Gastrocnemius medialis (tissue), 4 donors: ENCODE measurements at regions not wholly inside any gene's neighbourhood (a gene's known extent, or its start where the extent isn't known, plus 50 kb on each side); places are given as distances from the start of the nearest gene placed in this dataset.
"Not testable (repeated sequence)": the region's sequence is repeated elsewhere in the genome, so short reads cannot be mapped to it uniquely, and the experiment has no call there.

ENCODE experiments used
- ATAC-seq, 2 donors: fragments of 150-250 bp; one replicate each; pipeline ENCODE4 v1.9.1; 2016
- DNase-seq, 2 donors: peaks; one replicate each; pipeline ENCODE4 v3.0.0-alpha.2; 2019
- H3K27ac ChIP-seq, 4 donors: fragments of 200-600 bp; sonication (generic); 1 replicate in 1 of 4; 2 replicates in 3 of 4; pipeline ENCODE4 v1.5.1; 2016 to 2018; ENCODE audit warnings: mild to moderate bottlenecking in 2 of 4, moderate library complexity in 1 of 4
- H3K27me3 ChIP-seq, 3 donors: fragments of 200-600 bp; sonication (generic) in 2 of 3; 1 replicate in 1 of 3; 2 replicates in 2 of 3; pipeline versions ENCODE4 v1.5.1 to v1.6.0; 2016 to 2019; ENCODE audit warnings: mild to moderate bottlenecking in 1 of 3, moderate library complexity in 1 of 3
- H3K36me3 ChIP-seq, 2 donors: fragments of 200-600 bp; sonication (generic) in 1 of 2; one replicate each; pipeline ENCODE4 v1.5.1; 2017 to 2018
- H3K4me1 ChIP-seq, 2 donors: fragments of 200-600 bp; sonication (generic) in 1 of 2; one replicate each; pipeline ENCODE4 v1.5.1; 2016 to 2017; ENCODE audit warnings: mild to moderate bottlenecking in 2 of 2
- H3K4me3 ChIP-seq, 4 donors: fragments of 200-600 bp; sonication (generic) in 3 of 4; 1 replicate in 1 of 4; 2 replicates in 3 of 4; pipeline ENCODE4 v1.5.1; 2016 to 2019; ENCODE audit warnings: mild to moderate bottlenecking in 2 of 4
- H3K9me3 ChIP-seq, 3 donors: fragments of 200-600 bp; sonication (generic) in 2 of 3; 1 replicate in 1 of 3; 2 replicates in 2 of 3; pipeline ENCODE4 v1.5.1; 2016 to 2019
- in situ Hi-C, 4 donors: fragments of 200-750 bp; cut with MboI; loops; one replicate each; pipeline versions ENCODE4 v1.15.0 to v1.8.0; 2017; ENCODE audit warnings: low sequenced_read_pairs in 4 of 4
- intact Hi-C: fragments of 100-400 bp; cut with DNase I; formaldehyde crosslinking; loops from one replicate; pipeline ENCODE4 v1.15.1; 2023; ENCODE audit warnings: low total_unique reads

DNA sequence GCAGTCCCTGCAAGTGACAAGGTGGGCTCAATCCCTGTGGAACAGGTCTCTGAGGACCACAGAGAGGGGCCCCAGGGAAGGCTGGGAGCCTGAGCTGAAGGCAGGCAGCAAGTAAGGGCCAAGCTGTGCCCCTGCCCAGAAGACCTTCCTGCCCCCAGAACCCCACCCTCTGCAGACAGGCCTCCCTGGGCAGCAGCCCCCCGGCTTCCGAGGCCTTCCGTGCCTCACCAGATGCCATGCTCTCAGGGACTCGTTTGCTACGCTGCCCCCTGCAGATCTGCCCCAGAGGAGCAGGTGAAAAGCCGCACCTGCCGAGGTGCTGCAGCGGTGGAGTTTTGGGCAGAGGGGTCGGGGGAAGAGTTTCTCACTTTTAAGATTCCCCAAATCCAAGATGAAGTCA lies 125.4 kb upstream of the AKAP13 start:
- H3K27ac ChIP-seq, DNase-seq, H3K27me3 ChIP-seq, H3K9me3 ChIP-seq, in situ Hi-C loops, H3K4me3 ChIP-seq, ATAC-seq, intact Hi-C loops, H3K36me3 ChIP-seq: not testable (repeated sequence)
- peaks cover 8 to 13% of the 10 kb centered on the region in 2 donors for H3K4me1 ChIP-seq

DNA sequence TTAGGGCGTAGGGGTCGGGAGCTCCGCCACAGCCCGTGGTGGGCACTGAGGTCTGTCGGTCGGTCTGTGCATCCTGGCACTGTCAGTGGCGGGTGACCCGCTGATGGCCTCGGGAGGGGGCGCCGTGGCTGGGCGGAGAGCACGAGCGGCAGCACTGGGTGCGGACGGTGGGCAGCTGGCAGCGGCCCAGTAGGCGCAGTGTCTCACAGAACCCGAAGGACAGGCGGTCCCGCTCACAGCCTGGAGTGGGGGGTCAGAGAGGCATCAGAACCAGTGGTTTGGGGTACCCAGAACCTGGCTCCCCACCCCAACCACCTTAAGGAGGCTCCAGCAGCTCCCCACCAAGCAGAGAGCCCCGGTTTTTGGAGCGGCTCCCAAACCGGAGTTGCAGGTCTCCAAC lies 124.9 kb upstream of the AKAP13 start:
- intact Hi-C loops, H3K36me3 ChIP-seq, H3K9me3 ChIP-seq, DNase-seq, H3K27ac ChIP-seq, H3K27me3 ChIP-seq, H3K4me3 ChIP-seq, in situ Hi-C loops, ATAC-seq: not testable (repeated sequence)
- peaks cover 8 to 13% of the 10 kb centered on the region in 2 donors for H3K4me1 ChIP-seq

DNA sequence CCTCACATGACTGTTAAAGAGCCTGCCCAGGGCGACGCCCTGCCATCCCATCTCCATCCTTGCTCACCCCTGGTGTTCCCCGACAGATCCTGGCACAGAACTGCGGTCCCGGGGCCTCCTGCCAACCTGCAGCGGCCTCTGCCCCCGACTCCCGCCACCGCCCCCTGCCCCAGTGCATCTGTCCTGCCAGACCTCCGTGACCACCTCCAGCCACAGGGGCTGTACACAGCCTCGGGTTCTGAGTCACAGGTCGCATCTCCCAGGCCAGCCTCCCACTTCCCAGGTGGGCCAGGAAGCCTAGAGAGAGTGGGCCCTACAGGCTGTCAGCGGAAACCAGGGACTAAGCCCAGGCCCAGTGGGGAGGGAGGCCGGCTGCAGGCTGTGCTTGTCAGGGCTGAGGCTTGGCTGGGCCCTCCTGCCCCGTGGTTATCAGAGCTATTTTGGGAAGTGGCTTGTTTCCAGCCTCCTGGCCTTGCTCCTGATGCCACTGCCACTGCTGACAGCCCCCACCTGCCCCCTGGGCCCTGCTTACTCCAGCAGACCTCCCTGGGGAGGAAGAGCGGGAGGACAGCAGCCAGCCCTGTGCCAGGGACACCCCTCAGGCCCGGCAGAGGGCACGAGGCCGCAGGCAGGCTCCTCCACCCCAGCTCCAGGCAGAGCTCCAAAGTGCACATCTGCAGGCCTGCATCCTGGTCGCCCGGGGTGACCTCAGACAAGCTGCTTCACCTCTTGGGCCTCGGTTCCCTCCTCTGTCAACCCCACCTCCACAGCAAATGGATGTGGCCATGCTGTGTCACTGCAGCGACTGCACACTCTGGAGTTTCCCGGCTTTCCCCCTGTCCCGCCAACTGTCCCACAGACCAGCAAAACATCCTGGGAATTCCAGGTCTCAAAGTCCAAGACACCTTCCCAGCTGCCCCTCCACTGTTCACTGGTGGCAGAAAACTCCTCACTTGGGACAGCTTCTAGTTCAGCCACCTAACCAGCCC lies 124.1 kb upstream of the AKAP13 start:
- peak; percentile 29 to 42 for DNase-seq
- intact Hi-C loops, result not testable (repeated sequence)

DNA sequence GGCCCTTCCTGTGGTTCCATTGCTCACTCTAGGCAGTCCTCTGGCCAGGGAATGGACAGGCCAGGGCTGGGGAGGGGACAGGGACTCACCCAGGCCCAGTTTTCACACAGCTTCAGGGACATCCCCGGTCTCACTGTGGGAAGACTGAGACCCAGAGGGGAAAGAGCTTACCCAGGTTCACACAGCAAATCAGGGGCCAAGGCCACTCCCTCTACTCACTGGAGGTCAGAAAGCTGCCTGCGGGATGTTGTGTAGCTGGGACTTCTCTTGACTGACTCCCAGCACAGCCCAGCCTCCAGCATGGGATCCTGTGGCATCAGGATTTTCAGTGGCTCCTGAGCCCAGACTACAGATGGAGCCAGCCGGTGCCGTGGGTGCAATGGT lies 122.3 kb upstream of the AKAP13 start:
- H3K4me3 ChIP-seq, H3K9me3 ChIP-seq, H3K36me3 ChIP-seq, intact Hi-C loops, in situ Hi-C loops, DNase-seq, H3K27me3 ChIP-seq, H3K27ac ChIP-seq, ATAC-seq: not testable (repeated sequence)
- H3K4me1 ChIP-seq, result peaks cover 8 to 13% of the 10 kb centered on the region in 2 donors

More for the DNA sequence above, 124.1 kb upstream of the AKAP13 start:
- H3K27me3 ChIP-seq, H3K4me3 ChIP-seq, H3K36me3 ChIP-seq, H3K9me3 ChIP-seq, in situ Hi-C loops: not testable (repeated sequence)
- peak; percentile 93 to 97 for ATAC-seq
- Histone ChIP-seq H3K27ac (peak overlapping the region in 3 of 4 donors; percentile 60 to 74 (median 68)), H3K4me1 (peaks cover 8 to 13% of the 10 kb centered on the region in 2 donors)

DNA sequence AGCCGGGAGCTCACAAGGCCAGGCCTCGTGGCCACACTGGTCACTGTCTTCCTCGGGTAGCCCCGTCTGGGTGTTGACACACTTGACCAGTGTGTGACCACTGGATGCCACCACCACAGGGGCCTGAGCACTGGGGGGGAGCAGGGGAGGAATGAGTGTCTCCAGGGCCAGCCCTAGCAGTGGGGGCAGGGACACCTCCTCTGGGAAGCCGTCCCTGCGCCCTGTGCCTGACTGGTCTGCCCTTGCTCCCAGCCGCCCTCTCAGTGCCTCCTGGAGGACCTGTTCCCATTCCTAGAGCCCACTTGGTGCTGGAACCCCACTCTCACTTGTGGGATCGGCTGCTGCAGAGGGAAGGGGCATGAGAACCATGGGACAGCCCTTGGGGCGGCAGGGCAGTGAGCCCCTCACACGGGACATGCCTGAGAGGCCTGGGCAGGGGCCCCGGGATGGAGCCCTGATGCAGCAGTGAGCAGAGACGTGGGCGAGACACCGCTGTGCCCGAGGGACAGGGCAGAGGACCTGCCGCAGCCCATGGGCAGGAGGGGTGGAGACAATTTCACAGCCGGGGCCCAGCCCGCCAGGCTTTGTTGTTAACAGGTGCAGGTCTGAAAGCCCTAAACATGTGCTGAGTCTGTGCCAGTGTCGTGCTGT lies 121.7 kb upstream of the AKAP13 start:
- in situ Hi-C loops, H3K9me3 ChIP-seq, H3K36me3 ChIP-seq, DNase-seq, H3K27me3 ChIP-seq, H3K4me3 ChIP-seq, intact Hi-C loops, H3K27ac ChIP-seq, ATAC-seq: not testable (repeated sequence)
- H3K4me1 ChIP-seq, result peaks cover 8 to 13% of the 10 kb centered on the region in 2 donors

DNA sequence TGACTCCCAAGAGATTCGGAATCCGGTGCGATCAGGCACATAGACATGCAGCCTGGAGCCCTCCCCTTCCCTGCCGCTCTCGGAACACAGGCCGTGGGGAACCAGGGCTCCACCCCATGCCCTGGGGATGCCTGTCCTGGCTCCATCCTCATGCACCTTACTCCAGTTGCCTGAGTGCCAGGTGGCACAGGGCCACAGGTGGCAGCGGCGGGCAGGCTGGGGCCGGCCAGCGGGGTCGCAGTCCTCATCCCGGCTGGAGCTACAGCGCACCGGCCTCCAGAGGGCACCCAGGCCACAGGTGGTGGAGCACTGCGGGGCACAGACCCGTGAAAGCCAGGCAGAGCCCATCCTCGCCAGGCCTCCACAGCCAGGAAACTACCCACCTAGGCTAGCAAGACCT lies 119.9 kb upstream of the AKAP13 start:
- ATAC-seq, DNase-seq, in situ Hi-C loops, H3K9me3 ChIP-seq, H3K4me3 ChIP-seq, intact Hi-C loops, H3K27ac ChIP-seq, H3K36me3 ChIP-seq, H3K27me3 ChIP-seq: not testable (repeated sequence)
- peaks cover 8 to 11% of the 10 kb centered on the region in 2 donors for H3K4me1 ChIP-seq

DNA sequence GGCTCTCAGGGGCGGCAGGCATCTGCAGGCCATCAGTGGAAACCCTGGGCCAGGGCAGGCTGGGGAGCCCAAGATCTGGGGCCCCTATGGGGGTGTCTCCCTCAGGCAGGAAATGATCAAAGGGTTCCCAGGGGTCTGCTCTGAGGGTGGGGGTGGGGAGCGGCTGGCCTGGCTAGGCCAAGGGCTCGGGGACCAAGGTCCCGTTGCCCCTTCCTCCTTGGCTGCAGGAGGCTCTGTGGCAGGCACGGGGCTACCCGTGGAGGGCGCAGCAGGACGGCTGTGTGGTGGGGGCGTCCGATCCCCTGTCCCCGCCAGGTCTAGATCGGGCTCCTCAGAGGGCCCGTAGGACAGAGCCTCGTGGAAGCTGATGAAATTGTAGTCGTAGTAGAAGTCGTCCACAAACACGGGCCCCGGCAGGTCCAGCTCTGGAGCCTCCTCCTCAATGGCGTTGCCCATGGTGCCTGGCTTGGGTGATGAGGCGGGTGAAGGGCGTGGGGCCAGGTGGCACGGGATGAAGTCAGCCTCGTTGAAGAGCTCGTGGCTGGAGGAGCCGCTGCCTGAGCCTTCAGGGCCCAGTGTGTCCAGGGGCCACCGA lies 117.8 kb upstream of the AKAP13 start:
- H3K27me3 ChIP-seq, H3K9me3 ChIP-seq, H3K4me3 ChIP-seq, H3K4me1 ChIP-seq, intact Hi-C loops, ATAC-seq, DNase-seq, H3K27ac ChIP-seq, in situ Hi-C loops, H3K36me3 ChIP-seq: not testable (repeated sequence)

DNA sequence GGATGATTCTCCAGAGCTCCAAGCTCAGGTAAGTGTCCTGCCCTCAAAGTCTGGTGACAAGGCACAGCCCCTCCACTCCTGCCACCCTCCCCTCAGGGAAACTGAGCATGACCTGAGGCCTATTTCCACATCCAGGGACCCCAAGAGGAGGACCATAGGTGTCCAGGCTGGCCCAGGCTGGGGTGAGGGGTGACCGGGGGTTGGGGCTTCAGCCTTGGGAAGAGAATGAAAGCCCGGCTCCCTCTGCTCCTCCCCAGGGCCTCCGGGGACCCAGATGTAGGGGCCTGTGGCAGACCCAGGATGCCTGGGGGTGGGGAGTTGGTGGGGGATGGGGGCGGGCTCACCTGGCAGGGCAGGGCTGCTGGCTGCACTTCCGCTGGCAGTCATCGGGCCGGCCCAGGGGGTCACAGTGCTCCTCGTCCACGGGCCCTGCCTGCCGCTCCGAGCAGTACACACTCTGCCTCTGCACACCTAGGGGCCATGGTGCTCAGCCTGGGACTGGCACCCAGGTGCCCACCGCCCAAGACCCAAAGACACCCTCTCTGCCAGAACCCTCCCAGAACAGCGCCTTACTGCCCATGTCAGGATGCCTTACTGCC lies 116.5 kb upstream of the AKAP13 start:
- H3K4me3 ChIP-seq, H3K4me1 ChIP-seq, H3K36me3 ChIP-seq, in situ Hi-C loops, ATAC-seq, H3K27me3 ChIP-seq, H3K27ac ChIP-seq, H3K9me3 ChIP-seq, intact Hi-C loops: not testable (repeated sequence)
- peak in 1 of 2 donors; percentile 6 for DNase-seq

DNA sequence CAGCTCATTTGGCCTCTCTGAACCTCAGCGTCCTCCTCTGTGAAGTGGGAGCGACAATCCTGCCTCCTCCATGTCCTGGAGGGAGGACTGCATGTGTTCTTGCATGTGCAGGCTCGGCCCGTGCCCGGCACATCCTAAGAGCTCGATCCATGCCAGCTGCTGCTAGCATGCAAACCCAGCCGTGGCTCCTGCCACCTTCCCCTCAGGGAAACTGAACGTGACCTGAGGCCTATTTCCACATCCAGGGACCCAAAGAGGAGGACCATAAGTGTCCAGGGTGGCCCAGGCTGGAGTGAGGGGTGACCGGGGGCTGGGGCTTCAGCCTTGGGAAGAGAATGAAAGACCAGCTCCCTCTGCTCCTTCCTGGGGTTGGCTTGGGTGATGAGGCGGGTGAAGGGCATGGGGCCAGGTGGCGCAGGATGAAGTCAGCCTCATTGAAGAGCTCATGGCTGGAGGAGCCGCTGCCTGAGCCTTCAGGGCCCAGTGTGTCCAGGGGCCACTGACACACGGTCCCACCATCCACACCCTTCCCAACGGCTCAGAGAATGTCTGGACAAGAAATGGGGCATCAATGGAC lies 115.7 kb upstream of the AKAP13 start:
- DNase-seq, result peak in 1 of 2 donors; percentile 7
- ATAC-seq, H3K9me3 ChIP-seq, H3K27ac ChIP-seq, H3K4me1 ChIP-seq, H3K4me3 ChIP-seq, intact Hi-C loops, in situ Hi-C loops, H3K36me3 ChIP-seq, H3K27me3 ChIP-seq: not testable (repeated sequence)

DNA sequence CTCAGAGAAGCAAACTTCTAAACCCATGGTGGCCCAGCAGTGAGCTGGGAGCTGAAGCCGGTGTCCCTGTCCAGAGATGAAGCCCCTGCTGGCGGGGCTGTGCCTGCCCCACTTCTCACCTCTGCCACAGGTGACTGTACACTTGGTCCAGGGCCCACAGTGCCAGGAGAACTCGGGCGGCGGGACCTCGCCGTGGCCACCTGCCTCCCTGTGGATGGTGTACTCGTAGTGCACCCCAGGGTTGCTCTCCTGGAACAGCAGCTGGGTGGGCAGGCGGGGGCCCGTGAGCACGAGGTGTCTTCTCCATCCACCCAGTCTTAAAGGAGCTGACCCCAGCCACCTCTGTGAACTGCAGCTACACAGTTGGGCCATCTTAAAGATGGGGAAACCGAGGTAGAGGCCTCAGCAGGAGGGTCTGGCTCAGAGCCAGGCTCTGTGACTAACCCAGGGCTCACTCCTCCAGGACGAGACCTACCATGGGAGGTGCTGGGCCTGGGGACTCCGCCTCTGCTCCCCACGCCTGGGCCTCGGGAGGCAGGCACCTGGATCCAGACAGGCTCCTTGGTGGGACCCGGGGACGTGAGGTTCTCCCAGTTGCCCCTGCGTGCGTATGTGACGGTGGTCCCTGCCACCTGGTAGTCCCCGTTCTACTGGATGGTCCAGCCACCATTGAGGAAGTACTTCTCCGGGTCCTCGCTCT lies 113.1 kb upstream of the AKAP13 start:
- H3K4me3 ChIP-seq, in situ Hi-C loops, H3K27ac ChIP-seq, H3K36me3 ChIP-seq, ATAC-seq, H3K4me1 ChIP-seq, H3K27me3 ChIP-seq, DNase-seq, intact Hi-C loops, H3K9me3 ChIP-seq: not testable (repeated sequence)
